GM23338 (cell line): ENCODE measurements at regions not wholly inside any gene's neighbourhood (a gene's known extent, or its start where the extent isn't known, plus 50 kb on each side); places are given as distances from the start of the nearest gene placed in this dataset.

Experiments used
- ATAC-seq: fragments of 200-7000 bp; cut with Tn5 transposase; 3 replicates; pipeline ENCODE4 v1.9.1; 2020
- DNase-seq: peaks from one replicate; pipeline ENCODE4 v3.0.0-alpha.2; 2015; ENCODE audit warnings: low spot score
- H2AFZ ChIP-seq: fragments of 200-600 bp; sonication (generic); 2 replicates; pipeline ENCODE4 v1.8.0; 2016; ENCODE audit warnings: antibody characterized with exemption, mild to moderate bottlenecking, moderate library complexity
- H3F3A ChIP-seq: fragments of 200-600 bp; sonication (generic); replicated peaks from 2 replicates; pipeline ENCODE4 v1.8.0; 2017; ENCODE audit warnings: antibody characterized with exemption, mixed run types, low read depth
- H3K27ac ChIP-seq: fragments of 200-600 bp; sonication (generic); 2 replicates; pipeline ENCODE4 v1.6.1; 2016; ENCODE audit warnings: low read depth
- H3K27me3 ChIP-seq: fragments of 200-600 bp; sonication (generic); 2 replicates; pipeline ENCODE4 v1.8.0; 2016; ENCODE audit warnings: mild to moderate bottlenecking, mixed run types, moderate library complexity; ENCODE audit not compliant: insufficient read depth
- H3K36me3 ChIP-seq: fragments of 200-600 bp; sonication (generic); 2 replicates; pipeline ENCODE4 v1.8.0; 2016; ENCODE audit warnings: mild to moderate bottlenecking; ENCODE audit not compliant: insufficient read depth
- H3K4me1 ChIP-seq: fragments of 200-600 bp; sonication (generic); 2 replicates; pipeline ENCODE4 v1.8.0; 2016; ENCODE audit warnings: mild to moderate bottlenecking, moderate library complexity; ENCODE audit not compliant: insufficient read depth
- H3K4me2 ChIP-seq: fragments of 200-600 bp; sonication (generic); 2 replicates; pipeline ENCODE4 v1.7.1; 2017; ENCODE audit warnings: mixed run types
- H3K4me3 ChIP-seq: fragments of 200-600 bp; sonication (generic); 2 replicates; pipeline ENCODE4 v1.6.1; 2016; ENCODE audit warnings: mixed run types
- H3K79me2 ChIP-seq: fragments of 200-600 bp; sonication (generic); replicated peaks from 2 replicates; pipeline ENCODE4 v1.8.0; 2017; ENCODE audit warnings: mild to moderate bottlenecking; ENCODE audit not compliant: insufficient read depth
- H3K9me2 ChIP-seq: fragments of 200-600 bp; sonication (generic); 2 replicates; pipeline ENCODE4 v1.8.0; 2017; ENCODE audit not compliant: insufficient read depth
- H4K20me1 ChIP-seq: fragments of 200-600 bp; sonication (generic); replicated peaks from 2 replicates; pipeline ENCODE4 v1.8.0; 2017; ENCODE audit warnings: mild to moderate bottlenecking; ENCODE audit not compliant: insufficient read depth
- H3K27ac Mint-ChIP-seq: 2 replicates; pipeline ENCODE4 v1.8.0; 2020; ENCODE audit warnings: inconsistent platforms, mild to moderate bottlenecking, moderate library complexity, mixed read lengths
- H3K27me3 Mint-ChIP-seq: 3 replicates; pipeline ENCODE4 v1.8.0; 2022; ENCODE audit warnings: low read depth, mild to moderate bottlenecking, moderate library complexity, mixed read lengths, inconsistent platforms; ENCODE audit not compliant: insufficient read depth, poor library complexity
- H3K36me3 Mint-ChIP-seq: 3 replicates; pipeline ENCODE4 v1.8.0; 2021; ENCODE audit warnings: low read depth, mild to moderate bottlenecking, inconsistent platforms, moderate library complexity, mixed read lengths
- H3K4me1 Mint-ChIP-seq: 3 replicates; pipeline ENCODE4 v1.8.0; 2020; ENCODE audit warnings: mild to moderate bottlenecking, inconsistent platforms, mixed read lengths
- H3K4me3 Mint-ChIP-seq: 3 replicates; pipeline ENCODE4 v1.8.0; 2021; ENCODE audit warnings: moderate library complexity, mild to moderate bottlenecking, inconsistent platforms, mixed read lengths
- H3K9me3 Mint-ChIP-seq: 3 replicates; pipeline ENCODE4 v1.8.0; 2020; ENCODE audit warnings: moderate library complexity, mild to moderate bottlenecking, inconsistent platforms, mixed read lengths
- CREB1 ChIP-seq: fragments of 250-450 bp; sonication (Bioruptor Pico); IDR thresholded peaks from 2 replicates; pipeline ENCODE4 v1.5.0; 2020; ENCODE audit warnings: low read depth, mild to moderate bottlenecking, moderate library complexity
- EZH2 ChIP-seq: fragments of 200-600 bp; sonication (generic); IDR thresholded peaks from one replicate; pipeline ENCODE4 v1.8.0; 2017; ENCODE audit warnings: antibody characterized with exemption, mild to moderate bottlenecking, low read depth; ENCODE audit not compliant: unreplicated experiment
- EZH2phosphoT487 ChIP-seq: fragments of 200-600 bp; sonication (generic); IDR thresholded peaks from one replicate; pipeline ENCODE4 v1.8.1; 2018; ENCODE audit warnings: antibody characterized with exemption; ENCODE audit not compliant: unreplicated experiment
- JUNB ChIP-seq: IDR thresholded peaks from one replicate; pipeline ENCODE4 v1.6.1; 2016; ENCODE audit warnings: antibody characterized with exemption; ENCODE audit not compliant: unreplicated experiment
- NANOG ChIP-seq: IDR thresholded peaks from 2 replicates; pipeline ENCODE4 v1.6.1; 2016; ENCODE audit warnings: antibody characterized with exemption, borderline replicate concordance
- POLR2AphosphoS5 ChIP-seq: IDR thresholded peaks from 2 replicates; pipeline ENCODE4 v1.6.1; 2016; ENCODE audit warnings: antibody characterized with exemption, low read depth
- STAT1 ChIP-seq: IDR thresholded peaks from one replicate; pipeline ENCODE4 v1.6.1; 2016; ENCODE audit warnings: antibody characterized with exemption; ENCODE audit not compliant: unreplicated experiment
- ZNF114 ChIP-seq: fragments of 250-450 bp; sonication (Bioruptor Pico); IDR thresholded peaks from 2 replicates; pipeline ENCODE4 v1.5.0; 2020; ENCODE audit warnings: mild to moderate bottlenecking, moderate library complexity
- ZNF331 ChIP-seq: fragments of 250-450 bp; sonication (Bioruptor Pico); IDR thresholded peaks from 2 replicates; pipeline ENCODE4 v1.5.0; 2020; ENCODE audit warnings: low read depth, mild to moderate bottlenecking, moderate library complexity
- TF ChIP-seq, protein P1 (sequence below): IDR thresholded peaks from 2 replicates; pipeline ENCODE4 v1.6.1; 2016; ENCODE audit warnings: antibody characterized with exemption
- TF ChIP-seq, protein P2 (sequence below), 2 experiments: fragments of 200-600 bp in 1 of 2; sonication (generic) in 1 of 2; conservative IDR thresholded peaks; 2 replicates each; pipeline versions ENCODE4 v1.5.1 to v1.6.1; 2016 to 2017; ENCODE audit warnings: antibody characterized with exemption in 2 of 2, low read depth in 2 of 2, mild to moderate bottlenecking in 2 of 2, moderate library complexity in 1 of 2
- TF ChIP-seq, protein P3 (sequence below): IDR thresholded peaks from one replicate; pipeline ENCODE4 v1.6.1; 2018; ENCODE audit warnings: antibody characterized with exemption; ENCODE audit not compliant: unreplicated experiment
- TF ChIP-seq, protein P4 (sequence below): fragments of 250-450 bp; sonication (Bioruptor Pico); IDR thresholded peaks from 2 replicates; pipeline ENCODE4 v1.5.0; 2020; ENCODE audit warnings: mild to moderate bottlenecking, moderate library complexity

DNA sequence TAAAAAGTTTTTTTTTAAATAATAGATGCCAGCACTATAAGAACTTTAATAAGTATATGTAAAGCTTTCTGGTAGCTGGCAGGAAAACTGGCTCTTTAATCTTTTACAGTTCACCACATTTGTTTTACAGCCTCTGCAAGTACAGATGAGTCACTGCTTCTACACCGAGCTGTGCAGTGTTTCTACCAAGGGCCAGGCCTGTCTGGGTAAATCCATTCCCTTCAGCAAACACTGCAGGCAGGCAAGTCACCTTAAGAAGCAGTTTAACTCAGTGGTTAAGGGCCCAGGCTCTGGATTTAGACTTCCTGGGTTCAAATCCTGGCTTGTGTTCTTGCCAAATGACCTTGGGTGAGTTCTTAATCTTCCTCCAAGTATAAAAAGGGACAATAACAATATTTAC, 882.9 kb upstream of the AMELY start:
- no peaks in the 10 kb centered on the region for H3K27me3 ChIP-seq
- H4K20me1 ChIP-seq: no peaks in the 10 kb centered on the region
- H3K36me3 ChIP-seq: no peaks in the 10 kb centered on the region
- H3K79me2 ChIP-seq: no peaks in the 10 kb centered on the region
- H3K9me3 Mint-ChIP-seq: no peaks in the 10 kb centered on the region
- DNase-seq (no peak), ATAC-seq (no peak)
- no peaks in the 10 kb centered on the region for H3K36me3 Mint-ChIP-seq
- peaks cover 16% of the 10 kb centered on the region for H3K4me1 Mint-ChIP-seq
- H3K27ac Mint-ChIP-seq: no peak overlapping the region
- no peak overlapping the region for H3K4me3 ChIP-seq
- H2AFZ ChIP-seq: no peak overlapping the region
- TF ChIP-seq, protein P1, sequence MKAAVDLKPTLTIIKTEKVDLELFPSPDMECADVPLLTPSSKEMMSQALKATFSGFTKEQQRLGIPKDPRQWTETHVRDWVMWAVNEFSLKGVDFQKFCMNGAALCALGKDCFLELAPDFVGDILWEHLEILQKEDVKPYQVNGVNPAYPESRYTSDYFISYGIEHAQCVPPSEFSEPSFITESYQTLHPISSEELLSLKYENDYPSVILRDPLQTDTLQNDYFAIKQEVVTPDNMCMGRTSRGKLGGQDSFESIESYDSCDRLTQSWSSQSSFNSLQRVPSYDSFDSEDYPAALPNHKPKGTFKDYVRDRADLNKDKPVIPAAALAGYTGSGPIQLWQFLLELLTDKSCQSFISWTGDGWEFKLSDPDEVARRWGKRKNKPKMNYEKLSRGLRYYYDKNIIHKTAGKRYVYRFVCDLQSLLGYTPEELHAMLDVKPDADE: no peak
- TF ChIP-seq, protein P2, sequence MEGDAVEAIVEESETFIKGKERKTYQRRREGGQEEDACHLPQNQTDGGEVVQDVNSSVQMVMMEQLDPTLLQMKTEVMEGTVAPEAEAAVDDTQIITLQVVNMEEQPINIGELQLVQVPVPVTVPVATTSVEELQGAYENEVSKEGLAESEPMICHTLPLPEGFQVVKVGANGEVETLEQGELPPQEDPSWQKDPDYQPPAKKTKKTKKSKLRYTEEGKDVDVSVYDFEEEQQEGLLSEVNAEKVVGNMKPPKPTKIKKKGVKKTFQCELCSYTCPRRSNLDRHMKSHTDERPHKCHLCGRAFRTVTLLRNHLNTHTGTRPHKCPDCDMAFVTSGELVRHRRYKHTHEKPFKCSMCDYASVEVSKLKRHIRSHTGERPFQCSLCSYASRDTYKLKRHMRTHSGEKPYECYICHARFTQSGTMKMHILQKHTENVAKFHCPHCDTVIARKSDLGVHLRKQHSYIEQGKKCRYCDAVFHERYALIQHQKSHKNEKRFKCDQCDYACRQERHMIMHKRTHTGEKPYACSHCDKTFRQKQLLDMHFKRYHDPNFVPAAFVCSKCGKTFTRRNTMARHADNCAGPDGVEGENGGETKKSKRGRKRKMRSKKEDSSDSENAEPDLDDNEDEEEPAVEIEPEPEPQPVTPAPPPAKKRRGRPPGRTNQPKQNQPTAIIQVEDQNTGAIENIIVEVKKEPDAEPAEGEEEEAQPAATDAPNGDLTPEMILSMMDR (conservative IDR thresholded peaks at IDR 0.05; ENCODE audit: low read depth in 2 of 2): no peak
- TF ChIP-seq, protein P3, sequence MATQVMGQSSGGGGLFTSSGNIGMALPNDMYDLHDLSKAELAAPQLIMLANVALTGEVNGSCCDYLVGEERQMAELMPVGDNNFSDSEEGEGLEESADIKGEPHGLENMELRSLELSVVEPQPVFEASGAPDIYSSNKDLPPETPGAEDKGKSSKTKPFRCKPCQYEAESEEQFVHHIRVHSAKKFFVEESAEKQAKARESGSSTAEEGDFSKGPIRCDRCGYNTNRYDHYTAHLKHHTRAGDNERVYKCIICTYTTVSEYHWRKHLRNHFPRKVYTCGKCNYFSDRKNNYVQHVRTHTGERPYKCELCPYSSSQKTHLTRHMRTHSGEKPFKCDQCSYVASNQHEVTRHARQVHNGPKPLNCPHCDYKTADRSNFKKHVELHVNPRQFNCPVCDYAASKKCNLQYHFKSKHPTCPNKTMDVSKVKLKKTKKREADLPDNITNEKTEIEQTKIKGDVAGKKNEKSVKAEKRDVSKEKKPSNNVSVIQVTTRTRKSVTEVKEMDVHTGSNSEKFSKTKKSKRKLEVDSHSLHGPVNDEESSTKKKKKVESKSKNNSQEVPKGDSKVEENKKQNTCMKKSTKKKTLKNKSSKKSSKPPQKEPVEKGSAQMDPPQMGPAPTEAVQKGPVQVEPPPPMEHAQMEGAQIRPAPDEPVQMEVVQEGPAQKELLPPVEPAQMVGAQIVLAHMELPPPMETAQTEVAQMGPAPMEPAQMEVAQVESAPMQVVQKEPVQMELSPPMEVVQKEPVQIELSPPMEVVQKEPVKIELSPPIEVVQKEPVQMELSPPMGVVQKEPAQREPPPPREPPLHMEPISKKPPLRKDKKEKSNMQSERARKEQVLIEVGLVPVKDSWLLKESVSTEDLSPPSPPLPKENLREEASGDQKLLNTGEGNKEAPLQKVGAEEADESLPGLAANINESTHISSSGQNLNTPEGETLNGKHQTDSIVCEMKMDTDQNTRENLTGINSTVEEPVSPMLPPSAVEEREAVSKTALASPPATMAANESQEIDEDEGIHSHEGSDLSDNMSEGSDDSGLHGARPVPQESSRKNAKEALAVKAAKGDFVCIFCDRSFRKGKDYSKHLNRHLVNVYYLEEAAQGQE: no peak
- TF ChIP-seq ZNF331 (CRISPR knock-in tag) (no peak), CREB1 (no peak), POLR2AphosphoS5 (no peak), EZH2phosphoT487 (no peak), ZNF114 (no peak), STAT1 (no peak), JUNB (no peak), NANOG (no peak), EZH2 (no peak)
- TF ChIP-seq, protein P4, sequence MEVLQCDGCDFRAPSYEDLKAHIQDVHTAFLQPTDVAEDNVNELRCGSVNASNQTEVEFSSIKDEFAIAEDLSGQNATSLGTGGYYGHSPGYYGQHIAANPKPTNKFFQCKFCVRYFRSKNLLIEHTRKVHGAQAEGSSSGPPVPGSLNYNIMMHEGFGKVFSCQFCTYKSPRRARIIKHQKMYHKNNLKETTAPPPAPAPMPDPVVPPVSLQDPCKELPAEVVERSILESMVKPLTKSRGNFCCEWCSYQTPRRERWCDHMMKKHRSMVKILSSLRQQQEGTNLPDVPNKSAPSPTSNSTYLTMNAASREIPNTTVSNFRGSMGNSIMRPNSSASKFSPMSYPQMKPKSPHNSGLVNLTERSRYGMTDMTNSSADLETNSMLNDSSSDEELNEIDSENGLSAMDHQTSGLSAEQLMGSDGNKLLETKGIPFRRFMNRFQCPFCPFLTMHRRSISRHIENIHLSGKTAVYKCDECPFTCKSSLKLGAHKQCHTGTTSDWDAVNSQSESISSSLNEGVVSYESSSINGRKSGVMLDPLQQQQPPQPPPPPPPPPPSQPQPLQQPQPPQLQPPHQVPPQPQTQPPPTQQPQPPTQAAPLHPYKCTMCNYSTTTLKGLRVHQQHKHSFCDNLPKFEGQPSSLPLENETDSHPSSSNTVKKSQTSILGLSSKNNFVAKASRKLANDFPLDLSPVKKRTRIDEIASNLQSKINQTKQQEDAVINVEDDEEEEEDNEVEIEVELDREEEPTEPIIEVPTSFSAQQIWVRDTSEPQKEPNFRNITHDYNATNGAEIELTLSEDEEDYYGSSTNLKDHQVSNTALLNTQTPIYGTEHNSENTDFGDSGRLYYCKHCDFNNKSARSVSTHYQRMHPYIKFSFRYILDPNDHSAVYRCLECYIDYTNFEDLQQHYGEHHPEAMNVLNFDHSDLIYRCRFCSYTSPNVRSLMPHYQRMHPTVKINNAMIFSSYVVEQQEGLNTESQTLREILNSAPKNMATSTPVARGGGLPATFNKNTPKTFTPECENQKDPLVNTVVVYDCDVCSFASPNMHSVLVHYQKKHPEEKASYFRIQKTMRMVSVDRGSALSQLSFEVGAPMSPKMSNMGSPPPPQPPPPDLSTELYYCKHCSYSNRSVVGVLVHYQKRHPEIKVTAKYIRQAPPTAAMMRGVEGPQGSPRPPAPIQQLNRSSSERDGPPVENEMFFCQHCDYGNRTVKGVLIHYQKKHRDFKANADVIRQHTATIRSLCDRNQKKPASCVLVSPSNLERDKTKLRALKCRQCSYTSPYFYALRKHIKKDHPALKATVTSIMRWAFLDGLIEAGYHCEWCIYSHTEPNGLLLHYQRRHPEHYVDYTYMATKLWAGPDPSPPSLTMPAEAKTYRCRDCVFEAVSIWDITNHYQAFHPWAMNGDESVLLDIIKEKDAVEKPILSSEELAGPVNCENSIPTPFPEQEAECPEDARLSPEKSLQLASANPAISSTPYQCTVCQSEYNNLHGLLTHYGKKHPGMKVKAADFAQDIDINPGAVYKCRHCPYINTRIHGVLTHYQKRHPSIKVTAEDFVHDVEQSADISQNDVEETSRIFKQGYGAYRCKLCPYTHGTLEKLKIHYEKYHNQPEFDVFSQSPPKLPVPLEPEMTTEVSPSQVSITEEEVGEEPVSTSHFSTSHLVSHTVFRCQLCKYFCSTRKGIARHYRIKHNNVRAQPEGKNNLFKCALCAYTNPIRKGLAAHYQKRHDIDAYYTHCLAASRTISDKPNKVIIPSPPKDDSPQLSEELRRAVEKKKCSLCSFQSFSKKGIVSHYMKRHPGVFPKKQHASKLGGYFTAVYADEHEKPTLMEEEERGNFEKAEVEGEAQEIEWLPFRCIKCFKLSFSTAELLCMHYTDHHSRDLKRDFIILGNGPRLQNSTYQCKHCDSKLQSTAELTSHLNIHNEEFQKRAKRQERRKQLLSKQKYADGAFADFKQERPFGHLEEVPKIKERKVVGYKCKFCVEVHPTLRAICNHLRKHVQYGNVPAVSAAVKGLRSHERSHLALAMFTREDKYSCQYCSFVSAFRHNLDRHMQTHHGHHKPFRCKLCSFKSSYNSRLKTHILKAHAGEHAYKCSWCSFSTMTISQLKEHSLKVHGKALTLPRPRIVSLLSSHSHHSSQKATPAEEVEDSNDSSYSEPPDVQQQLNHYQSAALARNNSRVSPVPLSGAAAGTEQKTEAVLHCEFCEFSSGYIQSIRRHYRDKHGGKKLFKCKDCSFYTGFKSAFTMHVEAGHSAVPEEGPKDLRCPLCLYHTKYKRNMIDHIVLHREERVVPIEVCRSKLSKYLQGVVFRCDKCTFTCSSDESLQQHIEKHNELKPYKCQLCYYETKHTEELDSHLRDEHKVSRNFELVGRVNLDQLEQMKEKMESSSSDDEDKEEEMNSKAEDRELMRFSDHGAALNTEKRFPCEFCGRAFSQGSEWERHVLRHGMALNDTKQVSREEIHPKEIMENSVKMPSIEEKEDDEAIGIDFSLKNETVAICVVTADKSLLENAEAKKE (CRISPR knock-in tag): no peak
- H3K27ac ChIP-seq: no peak overlapping the region
- no peaks in the 10 kb centered on the region for H3K9me2 ChIP-seq
- H3K4me3 Mint-ChIP-seq: no peak overlapping the region
- H3K4me1 ChIP-seq: peaks cover 10% of the 10 kb centered on the region
- H3K4me2 ChIP-seq: no peak overlapping the region
- no peaks in the 10 kb centered on the region for H3F3A ChIP-seq
- peaks cover 2% of the 10 kb centered on the region for H3K27me3 Mint-ChIP-seq
